ENCODE measurements at regions not wholly inside any gene's neighbourhood (a gene's known extent, or its start where the extent isn't known, plus 50 kb on each side); places are given as distances from the start of the nearest gene placed in this dataset.

- TF ChIP-seq CTCF (conservative IDR thresholded peaks at IDR 0.05; ENCODE audit: low read depth in 2 of 2) (no peak), REST (IDR thresholded peaks at IDR 0.05; ENCODE audit: unreplicated experiment) (no peak), EZH2 (IDR thresholded peaks at IDR 0.05; ENCODE audit: low read depth, unreplicated experiment) (no peak), POLR2AphosphoS5 (IDR thresholded peaks at IDR 0.05; ENCODE audit: low read depth) (no peak), ETS1 (IDR thresholded peaks at IDR 0.05) (no peak), EZH2phosphoT487 (IDR thresholded peaks at IDR 0.05; ENCODE audit: unreplicated experiment) (no peak), JUNB (IDR thresholded peaks at IDR 0.05; ENCODE audit: unreplicated experiment) (no peak), NANOG (IDR thresholded peaks at IDR 0.05; ENCODE audit: borderline replicate concordance) (no peak), ZNF114 (CRISPR knock-in tag; IDR thresholded peaks at IDR 0.05) (no peak)
Measured at GRCh38 chr12:104896146-104896545, 61.9 kb downstream of the SLC41A2 start.

All from GM23338 (cell line).